ENCODE measurements at regions not wholly inside any gene's neighbourhood (a gene's known extent, or its start where the extent isn't known, plus 50 kb on each side); places are given as distances from the start of the nearest gene placed in this dataset.

DNA sequence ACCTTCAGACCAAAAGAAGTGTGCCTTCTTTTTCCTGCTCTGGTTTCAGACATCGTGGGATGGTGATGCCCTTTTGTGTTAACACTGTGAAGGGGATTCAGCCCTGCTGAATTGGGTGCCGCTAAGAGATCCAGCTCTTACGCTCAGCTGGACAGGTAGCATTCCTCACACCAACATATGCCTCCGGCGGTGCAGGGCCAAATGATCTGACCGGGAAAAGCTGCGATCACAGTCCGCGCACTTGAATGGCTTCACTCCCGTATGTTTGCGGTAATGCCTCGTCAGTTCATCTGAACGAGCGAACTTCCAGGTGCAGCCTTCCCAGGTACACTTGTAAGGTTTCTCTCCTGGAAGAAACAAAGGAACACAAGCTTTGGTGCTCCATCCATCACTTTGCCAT is 438.9 kb downstream of the KLF12 start:
- DNase-seq, result no peak

DNA sequence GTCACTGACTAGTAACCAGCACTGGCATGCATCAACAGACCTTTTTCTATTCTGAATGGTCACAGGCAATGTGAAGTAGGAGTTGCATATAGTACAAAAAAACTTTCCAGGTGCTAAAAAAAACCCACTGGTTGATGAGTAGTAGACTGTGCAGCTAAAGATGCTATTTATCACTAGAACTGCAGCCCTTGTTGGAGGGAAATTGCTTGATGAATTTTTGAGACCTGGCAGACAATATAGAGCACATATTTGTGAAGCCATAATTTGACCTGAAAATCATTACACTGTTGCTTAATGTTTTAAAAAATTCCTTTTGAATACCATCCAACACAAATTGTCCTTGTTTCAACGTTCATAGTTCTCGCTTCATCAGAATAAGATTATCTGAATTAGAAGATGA is 441.0 kb downstream of the KLF12 start:
- DNase-seq, result no peak

DNA sequence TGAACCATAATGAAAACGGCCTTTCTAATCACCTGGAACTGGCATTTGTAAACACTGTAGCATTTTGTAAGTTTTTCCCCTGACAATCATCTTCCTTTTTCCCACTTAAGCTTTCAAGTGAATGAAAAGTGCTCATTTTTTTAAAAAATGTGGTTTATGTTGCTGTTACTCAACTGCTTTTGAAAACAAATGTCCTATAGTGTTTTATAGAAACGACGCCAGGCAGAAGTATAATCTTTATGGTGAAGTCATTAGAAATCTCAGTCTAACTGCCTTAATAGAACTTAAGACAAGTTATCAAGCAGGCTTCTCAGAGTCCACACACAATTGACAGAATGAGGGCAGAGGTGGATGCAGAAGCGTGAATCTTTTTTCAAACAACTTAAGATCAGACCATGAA is 442.3 kb downstream of the KLF12 start:
- no peak for DNase-seq

DNA sequence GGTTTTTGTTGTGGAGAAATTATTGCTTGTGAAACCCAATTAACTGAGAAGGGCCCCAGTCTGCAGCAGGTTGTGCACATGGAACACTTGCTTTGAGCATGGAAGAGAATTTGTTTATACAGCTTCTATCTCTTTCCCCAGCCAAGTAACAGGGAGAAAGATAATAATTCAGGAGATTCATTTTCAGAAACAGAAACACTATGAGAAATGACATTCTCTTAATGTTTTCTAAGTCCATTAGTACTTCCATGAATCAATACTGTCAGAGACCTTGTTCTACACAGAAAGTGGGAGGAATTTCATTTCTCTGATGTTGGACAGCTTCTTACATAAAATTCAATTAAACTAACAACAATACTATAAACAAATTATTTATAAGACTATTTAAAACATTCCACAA is 446.3 kb downstream of the KLF12 start:
- no peak for DNase-seq

DNA sequence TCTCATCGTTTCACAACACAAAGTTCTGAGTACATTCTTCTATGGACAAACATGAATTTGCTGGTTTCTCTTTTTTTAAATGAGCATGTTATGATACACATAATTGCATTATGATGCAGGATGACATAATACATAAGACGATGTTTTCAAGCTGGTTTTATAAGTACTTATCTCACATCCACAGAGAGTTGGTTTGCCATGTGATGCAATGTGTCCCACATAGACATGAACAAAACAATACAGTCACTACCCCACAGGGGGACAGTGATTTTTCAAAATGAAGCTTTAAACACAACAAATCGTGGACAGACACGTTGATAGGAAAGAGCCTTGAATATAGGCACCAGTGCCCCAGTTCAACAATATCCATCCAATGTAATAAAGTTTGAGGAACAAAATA is 447.1 kb downstream of the KLF12 start:
- no peak for DNase-seq

DNA sequence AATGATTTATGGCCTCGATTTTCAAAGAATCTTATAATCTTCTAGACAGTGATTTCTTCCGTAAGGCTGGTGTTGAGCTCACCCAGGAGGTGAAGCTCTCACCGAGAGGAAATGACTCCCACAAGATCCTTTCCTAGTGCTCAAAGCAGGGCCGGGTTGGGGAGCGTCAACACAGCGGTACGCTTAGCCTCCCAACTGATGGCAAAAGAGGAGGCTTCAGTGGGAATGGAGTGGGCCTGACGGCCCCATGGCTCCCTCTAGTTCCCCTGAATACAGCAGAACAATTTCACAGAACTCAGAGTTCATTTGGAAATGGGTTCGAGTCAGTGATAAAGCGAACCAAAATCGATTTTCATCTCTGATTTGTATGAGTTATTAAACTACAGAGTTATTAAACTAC is 449.5 kb downstream of the KLF12 start:
- no peak for DNase-seq

DNA sequence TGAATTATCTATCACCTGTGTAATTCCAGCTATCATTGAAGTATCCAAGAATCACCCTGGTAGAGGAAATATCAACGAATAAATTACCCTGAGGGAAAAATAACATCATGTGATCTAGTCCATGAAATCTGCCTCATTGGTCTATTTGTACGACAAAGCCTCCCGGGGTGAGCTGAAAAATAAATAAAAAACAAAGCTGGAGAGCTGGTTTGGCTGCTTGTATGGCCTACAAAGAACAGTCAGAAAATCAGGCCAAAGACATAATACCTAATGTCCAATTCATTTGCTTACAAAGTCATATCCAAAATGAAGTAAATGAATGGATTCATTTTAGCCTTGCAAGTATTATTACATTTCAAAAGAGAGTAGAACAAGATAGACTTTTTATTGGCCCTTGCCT is 449.9 kb downstream of the KLF12 start:
- DNase-seq, result no peak

DNA sequence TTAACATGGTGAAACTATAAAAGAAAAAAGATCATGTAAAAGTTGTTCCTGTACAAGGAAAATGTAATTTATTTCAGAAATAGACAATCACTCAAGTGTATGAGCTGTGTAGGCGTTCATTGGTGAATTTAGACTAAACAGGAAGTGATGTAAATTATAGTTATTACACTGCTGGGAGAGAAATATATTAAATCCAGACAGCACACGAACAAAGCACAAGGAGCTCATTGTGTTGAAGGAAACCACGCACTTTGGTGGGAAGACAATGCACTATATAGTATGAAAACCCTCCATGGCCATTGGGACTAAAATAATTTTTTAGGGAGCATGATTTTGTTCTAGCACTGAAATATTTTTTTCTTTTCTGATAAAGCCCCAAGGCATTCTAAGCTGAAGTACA is 450.5 kb downstream of the KLF12 start:
- no peak for DNase-seq

DNA sequence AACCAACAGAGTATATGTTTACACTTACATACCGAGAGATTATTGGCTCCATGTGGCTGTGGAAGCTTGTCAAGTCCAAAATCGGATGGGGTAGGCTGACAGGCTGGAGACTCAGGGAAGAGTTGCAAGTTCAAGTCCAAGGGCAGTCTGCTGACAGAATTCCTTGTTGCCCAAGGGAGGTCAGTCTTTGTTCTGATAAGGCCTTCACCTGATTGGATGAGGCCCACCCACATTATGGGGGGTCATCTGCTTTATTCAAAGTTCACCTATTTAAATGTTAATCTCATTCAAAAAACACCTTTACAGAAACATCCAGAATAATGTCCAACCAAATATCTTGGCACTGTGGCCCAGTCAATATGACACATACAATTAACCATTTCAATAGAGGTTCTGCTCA is 452.4 kb downstream of the KLF12 start:
- no peak for DNase-seq

DNA sequence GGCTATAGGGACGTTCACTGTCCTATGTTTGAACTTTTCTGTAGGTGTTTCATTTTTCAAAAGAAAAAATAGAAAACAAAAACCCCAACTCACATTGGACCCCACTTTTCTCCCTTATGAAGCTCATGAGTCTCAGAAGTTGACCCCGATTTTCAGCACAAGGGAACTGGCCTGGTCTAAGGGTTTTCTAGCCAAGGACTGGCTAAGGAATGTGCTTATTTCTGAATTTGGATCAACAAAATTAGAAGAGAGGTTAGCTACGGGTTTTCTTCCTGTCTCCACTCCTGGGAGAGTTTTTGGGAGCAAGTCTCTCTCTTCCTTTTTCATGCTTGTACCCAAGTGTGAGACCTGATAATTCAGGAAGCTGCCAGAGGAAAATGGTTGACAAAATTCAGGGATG is 453.2 kb downstream of the KLF12 start:
- DNase-seq, result no peak

DNA sequence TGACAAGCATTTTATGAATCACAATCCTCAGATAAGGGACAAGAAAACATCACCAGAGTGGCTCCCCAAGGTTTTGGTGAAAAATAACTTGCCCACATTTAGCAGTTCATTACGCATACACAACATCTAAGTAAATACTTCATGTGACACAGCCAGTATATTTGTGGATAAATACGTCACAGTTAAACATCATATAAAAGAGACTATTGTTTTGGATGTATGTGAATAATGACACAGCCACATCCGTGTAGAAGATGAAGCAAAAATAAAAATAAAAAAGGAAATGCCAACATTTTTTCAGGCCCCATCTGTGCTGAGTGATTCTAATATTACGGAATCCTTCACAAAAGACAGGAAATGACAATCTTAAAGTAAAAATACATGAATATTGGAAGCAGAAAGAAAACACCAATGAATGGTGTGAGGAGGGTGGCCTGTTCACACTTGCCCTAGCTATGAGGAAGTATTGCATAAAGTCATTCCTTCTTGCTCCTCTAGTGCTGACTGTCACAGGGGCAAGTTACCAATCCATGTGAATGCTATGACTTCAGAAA is 457.1 kb downstream of the KLF12 start:
- DNase-seq, result peak; percentile 9 to 20

DNA sequence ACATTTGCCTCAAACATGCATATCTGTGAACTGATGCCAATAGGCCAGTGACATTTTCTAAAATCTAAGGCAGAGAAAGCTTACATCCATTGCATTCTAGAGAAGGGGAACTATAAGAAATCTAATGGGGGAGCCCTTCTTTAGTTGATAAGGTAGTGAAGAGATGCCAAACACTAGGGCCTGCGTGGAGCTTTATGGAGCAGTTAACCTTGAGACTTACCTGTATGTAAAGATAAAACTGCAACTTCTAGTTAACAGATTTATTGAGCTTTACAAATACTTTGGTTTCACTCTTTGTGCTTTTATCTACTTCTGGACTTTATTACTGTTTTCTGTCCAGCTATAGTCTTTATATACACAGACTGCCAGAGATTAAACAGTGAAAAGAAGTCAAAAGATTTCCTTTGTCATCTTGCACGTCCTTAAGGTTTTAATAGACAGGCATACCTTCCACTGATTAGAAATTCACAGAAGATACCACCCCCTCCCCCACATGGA is 457.6 kb downstream of the KLF12 start:
- no peak for DNase-seq

DNA sequence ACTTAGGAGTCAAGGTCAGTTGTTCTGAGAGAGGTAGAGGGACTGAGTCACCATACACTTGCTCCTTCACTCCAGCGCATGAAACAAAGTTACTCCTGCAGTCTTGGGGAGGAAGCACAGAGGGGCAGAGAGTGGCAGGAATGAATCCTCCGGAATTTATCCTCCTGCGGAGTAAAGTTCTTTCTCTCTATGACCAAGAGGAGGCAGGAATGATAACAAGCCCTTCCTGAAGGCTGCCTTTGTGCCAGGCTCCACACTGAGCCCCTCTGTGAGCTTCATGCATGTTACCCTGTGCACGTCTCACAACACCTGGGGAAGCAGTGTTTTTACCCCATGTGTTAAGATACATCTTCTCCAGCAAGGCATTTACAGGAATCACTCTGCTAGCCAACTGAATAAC is 458.4 kb downstream of the KLF12 start:
- no peak for DNase-seq

DNA sequence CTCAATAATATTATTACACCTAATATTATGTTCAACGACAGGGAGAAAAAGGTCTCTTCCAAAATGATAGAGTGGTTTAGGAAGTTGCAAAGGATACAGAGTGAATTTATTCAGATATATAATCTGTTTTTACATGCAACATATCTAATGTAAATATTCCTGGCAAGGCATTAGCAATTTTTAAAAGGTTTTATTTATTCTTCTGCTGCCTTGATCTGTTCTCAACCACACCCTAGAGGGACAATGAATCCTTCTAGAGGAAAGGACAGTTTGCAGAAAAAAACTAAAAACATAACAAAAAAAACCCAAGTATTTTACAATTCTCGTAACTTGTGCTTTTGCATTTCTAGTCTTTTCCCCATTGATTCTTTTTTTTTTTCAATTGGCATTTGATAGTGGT is 459.6 kb downstream of the KLF12 start:
- no peak for DNase-seq

DNA sequence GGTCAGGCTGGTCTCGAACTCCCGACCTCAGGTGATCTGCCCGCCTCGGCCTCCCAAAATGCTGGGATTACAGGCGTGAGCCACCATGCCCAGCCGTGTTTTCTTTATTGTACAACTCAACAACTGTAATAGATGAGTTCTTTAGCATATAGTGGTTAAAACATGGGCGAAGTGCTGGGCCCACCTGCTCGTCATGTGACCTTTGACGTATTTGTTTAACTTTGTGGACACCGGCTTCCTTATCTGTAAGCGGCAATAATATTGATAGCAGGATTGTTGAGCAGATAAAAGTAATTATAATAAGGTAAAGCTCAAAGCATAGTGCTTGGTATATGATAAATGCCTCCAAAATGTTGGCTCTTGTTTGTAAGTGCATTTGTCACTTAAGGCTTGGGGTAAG is 460.3 kb downstream of the KLF12 start:
- no peak for DNase-seq

DNA sequence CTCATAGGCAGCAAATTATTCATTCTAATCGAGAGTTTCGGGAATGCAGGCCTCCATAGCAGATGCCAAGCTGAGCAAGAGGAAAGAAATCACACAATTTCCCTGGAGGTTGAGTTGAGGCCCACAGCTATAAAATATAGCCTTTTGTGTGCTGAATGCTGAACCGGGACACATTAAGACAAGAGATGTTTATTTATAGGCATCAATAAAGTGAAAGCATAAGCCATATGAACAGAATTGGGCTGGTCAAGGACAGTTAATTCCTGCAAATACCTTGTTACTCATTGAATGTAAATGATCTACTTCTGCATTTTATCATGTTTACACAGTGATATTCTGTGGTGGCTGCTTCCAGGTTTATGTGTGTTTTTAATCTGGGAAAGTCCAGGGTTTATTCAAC is 461.7 kb downstream of the KLF12 start:
- no peak for DNase-seq

DNA sequence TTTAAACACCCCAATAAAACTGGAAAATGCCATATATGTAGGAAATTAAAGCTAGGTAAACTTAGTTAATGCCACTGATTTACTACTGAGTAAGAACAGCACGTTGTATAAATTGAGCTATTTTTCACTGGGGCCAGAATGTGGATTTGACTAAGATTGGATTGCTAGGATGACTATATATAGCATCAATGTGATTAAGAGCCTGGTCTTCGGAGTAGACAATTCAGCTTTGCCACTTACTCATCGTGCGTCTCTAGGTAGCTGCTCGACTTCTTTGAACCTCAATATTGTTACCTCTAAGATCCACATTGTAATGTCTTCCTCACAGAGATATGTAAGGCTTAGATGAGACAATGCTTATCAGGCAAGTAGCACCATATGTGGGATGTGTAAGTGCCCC is 462.5 kb downstream of the KLF12 start:
- no peak for DNase-seq

DNA sequence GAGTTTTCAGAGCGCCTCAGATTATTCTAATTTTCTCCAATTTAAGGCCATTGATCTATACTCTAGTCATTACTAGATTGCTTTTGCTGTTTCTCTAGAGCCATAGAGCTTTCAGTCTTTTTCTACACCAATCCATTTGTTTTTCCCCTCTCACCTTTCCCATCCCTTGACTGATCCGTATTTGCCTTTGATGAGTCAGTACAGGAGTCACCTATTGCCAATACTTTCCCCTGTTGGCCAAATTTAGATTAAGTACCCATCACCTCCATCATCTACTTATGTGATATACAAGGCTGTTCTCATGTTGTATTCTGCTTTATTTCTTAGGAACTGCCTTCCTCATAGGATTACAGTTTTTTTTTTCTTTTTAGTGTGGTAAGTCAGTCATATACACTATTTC is 463.2 kb downstream of the KLF12 start:
- DNase-seq, result no peak

DNA sequence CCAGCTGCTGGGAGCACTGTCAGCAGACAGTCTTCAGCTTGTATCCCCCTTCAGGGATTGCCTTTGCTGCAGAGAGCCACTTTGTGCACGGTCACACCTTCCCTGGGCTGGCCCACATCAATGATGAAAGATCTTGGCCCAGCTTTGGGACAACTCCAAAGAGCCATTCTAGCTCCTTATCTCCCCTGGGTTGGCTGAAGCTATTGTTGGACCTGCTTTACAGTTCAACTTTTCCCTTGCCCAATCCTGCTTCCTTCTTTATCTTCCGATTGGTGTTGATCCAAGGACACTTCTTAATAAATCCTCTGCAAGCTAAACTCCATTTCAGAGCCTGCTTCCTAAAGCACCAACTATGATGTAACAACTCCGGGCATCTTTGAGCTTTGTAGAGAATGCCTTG is 466.4 kb downstream of the KLF12 start:
- DNase-seq, result no peak

DNA sequence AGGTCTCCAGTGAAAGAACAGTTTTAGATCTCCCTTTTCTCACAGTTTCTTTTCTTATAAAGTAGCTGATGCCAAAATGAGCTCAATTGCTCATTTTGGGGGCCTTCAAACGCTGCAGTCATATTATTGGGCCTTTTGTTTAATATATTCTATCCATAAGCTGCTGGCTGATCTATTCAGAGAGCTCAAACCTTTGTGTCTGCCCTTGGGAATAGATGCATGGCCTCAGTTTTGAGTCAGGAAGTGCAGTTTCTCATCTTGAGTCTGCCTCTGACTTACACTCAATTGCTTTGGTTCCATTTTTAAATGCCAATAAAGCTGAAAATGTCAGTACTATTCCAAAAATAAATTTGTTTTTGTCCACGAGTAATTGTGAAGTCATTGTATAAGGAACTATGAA is 468.9 kb downstream of the KLF12 start:
- no peak for DNase-seq

DNA sequence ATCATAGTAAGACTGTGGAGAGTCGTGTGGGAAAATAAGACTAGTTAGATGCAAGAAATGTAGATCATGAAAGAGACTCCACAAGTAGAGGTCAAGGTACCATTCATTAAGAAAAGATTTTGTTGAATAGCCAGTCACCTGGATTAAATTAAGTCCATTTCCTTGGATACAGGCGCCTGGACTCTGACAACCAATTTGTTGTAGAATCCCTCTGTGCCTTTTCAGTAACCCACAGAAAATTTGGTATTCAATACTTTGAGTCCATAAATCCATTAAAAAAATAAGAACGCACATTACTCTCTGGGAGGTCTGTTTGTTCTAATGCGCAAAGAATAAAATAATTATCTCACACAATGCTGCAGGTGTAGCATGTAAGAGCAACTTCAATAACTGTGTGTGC is 469.4 kb downstream of the KLF12 start:
- no peak for DNase-seq

DNA sequence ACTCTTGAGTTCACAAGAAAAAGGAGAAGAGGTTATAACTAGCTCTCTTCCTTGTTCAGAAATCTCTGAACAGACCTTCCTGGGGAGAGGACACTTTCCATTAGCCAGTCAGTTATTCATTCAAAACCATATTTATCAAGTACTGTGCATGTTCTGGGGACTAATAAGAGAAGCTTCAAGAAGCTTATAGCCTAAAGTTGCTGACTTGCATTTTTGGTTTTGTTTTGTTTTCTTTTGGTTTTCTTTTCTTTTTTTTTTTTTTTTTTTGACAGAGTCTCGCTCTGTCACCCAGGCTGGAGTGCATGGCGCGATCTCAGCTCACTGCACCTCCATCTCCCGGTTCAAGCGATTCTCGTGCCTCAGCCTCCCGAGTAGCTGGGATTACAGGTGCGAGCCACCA is 471.4 kb downstream of the KLF12 start:
- no peak for DNase-seq

DNA sequence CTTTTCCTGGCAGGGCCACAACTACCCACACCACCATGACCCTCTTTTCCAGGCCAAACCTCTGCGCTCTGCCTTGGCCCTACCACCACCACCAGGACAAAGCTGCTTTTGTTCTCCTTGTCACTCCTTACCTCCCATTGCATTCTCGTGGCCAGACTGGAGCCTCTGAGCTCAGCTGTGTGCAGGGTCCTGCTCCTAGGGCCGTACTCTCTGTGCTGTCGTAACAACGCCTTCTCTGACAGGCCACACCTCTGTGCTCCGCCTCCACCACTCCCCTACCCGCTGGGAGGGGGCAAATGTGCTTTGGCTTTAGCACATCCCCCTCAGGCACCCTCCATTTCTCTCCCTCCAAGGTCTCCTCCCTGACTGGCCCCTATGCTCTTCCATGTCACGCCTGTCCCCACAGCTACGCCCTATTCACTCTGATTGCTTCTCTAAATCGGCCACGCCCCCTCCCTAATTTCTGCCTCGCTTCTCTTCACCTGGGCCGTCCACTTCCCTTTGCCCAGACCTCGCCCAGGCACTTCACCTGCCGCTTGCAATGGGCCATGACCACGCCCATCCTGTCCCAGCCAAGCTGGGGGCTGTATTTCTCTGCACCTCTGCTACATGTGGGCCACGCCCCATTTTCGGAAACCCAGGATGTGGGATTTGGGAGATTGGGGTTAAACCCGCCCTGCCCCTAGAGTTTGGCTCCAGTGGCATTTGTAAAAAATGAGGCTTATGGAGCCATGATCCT is 472.3 kb downstream of the KLF12 start:
- DNase-seq, result no peak

DNA sequence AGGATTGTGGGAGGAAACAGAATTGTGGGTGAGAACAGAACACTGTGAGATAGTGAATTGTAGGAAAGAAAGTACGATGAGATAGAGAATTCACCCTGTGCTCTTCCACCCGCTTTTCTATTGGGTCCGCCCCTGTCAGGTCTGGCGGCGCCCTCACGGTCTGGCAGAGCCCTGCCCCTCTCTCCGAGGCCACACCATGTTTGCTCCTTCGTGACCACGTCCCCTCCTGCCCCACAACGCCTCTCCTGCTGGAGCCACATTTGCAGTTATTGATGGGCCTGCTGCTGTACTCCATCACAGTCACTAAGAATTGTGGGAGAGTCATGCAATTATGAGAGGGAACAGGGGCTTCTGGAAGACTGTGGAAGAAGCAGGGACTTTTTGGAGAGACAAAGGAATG is 473.1 kb downstream of the KLF12 start:
- no peak for DNase-seq

DNA sequence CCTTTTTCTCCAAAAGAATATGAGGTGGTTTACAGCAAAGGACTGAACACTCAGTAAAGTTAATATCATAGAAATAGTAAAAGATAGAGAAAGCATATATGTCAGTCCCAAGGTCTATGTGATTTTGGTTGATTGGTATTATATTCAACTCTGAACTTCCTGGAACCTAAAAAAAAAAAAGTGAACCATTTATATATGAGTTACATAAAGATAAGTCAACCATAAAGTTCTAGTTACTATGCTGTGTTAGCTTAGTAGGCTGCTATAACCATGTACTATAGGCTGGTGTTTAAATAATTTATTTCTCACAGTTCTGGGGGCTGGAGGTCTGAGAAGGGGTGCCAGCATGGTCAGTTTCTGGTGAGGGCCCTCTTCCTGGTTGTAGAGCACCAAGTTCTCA is 475.6 kb downstream of the KLF12 start:
- no peak for DNase-seq

Data from Kasumi-1 (cell line).